ENCODE measurements at regions not wholly inside any gene's neighbourhood (a gene's known extent, or its start where the extent isn't known, plus 50 kb on each side); places are given as distances from the start of the nearest gene placed in this dataset.

- TF ChIP-seq, protein P1, sequence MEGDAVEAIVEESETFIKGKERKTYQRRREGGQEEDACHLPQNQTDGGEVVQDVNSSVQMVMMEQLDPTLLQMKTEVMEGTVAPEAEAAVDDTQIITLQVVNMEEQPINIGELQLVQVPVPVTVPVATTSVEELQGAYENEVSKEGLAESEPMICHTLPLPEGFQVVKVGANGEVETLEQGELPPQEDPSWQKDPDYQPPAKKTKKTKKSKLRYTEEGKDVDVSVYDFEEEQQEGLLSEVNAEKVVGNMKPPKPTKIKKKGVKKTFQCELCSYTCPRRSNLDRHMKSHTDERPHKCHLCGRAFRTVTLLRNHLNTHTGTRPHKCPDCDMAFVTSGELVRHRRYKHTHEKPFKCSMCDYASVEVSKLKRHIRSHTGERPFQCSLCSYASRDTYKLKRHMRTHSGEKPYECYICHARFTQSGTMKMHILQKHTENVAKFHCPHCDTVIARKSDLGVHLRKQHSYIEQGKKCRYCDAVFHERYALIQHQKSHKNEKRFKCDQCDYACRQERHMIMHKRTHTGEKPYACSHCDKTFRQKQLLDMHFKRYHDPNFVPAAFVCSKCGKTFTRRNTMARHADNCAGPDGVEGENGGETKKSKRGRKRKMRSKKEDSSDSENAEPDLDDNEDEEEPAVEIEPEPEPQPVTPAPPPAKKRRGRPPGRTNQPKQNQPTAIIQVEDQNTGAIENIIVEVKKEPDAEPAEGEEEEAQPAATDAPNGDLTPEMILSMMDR (IDR thresholded peaks at IDR 0.05) = no peak
- no peak for TF ChIP-seq POLR2A (IDR thresholded peaks at IDR 0.05)
Observed at GRCh38 chr5:108541836-108542235, 159.9 kb upstream of the FBXL17 start.

All from right lobe of liver (tissue), 4 donors.